ENCODE measurements at regions not wholly inside any gene's neighbourhood (a gene's known extent, or its start where the extent isn't known, plus 50 kb on each side); places are given as distances from the start of the nearest gene placed in this dataset.

GRCh38 chr10:1992930-1993329 lies 255.6 kb upstream of the ADARB2 start:
- TF ChIP-seq CTCF (IDR thresholded peaks at IDR 0.05) (no peak), POLR2A (IDR thresholded peaks at IDR 0.05) (no peak)
